GM12878 (cell line): ENCODE measurements at regions not wholly inside any gene's neighbourhood (a gene's known extent, or its start where the extent isn't known, plus 50 kb on each side); places are given as distances from the start of the nearest gene placed in this dataset.
A peak's percentile ranks its signal among the peaks of the same experiment; 100 is the strongest.

Experiments used
- ATAC-seq: fragments of 200-7000 bp; cut with Tn5 transposase; 3 replicates; pipeline ENCODE4 v1.9.1; 2020; ENCODE audit warnings: mild to moderate bottlenecking, moderate library complexity
- BruUV-seq: library from RNA; stranded (reverse); fragments of 400-500 nt; replicated peaks from 2 replicates; lab custom pipeline; 2021; lab: Mats Ljungman, UMichigan
- CTCF ChIA-PET: fragments of 300-600 bp; sonication (Branson Sonifier 250); formaldehyde crosslinking; extraction: SDS; loops from one replicate; lab custom pipeline; 2021; ENCODE audit warnings: inconsistent platforms; lab: Yijun Ruan, JAX
- POLR2A ChIA-PET: fragments of 350-600 bp; formaldehyde crosslinking; extraction: SDS; loops from one replicate; lab custom pipeline; 2021; ENCODE audit warnings: inconsistent platforms; lab: Charles Lee
- RAD21 ChIA-PET: fragments of 300-600 bp; sonication (Branson Sonifier 250); formaldehyde crosslinking; loops from one replicate; lab custom pipeline; 2023; ENCODE audit warnings: antibody characterized with exemption; ENCODE audit not compliant: unreplicated experiment; lab: Charles Lee
- SMC1A ChIA-PET: fragments of 300-600 bp; sonication (Branson Sonifier 250); formaldehyde crosslinking; loops from one replicate; lab custom pipeline; 2023; ENCODE audit not compliant: unreplicated experiment, uncharacterized antibody; lab: Charles Lee
- DNase-seq: peaks from one replicate; pipeline ENCODE4 v3.0.0-alpha.2; 2011; ENCODE audit warnings: low read depth, low spot score
- FAIRE-seq: peaks from 3 replicates; lab custom pipeline; 2011; peaks lifted over from hg19 to GRCh38; lab: Jason Lieb, UNC
- H2AFZ ChIP-seq: 2 replicates; pipeline ENCODE4 v1.6.0; 2011; ENCODE audit warnings: low read depth, low read length, control low read depth; ENCODE audit not compliant: control insufficient read depth
- H3K27ac ChIP-seq: 2 replicates; pipeline ENCODE4 v1.5.1; 2011; ENCODE audit warnings: control low read depth; ENCODE audit not compliant: control insufficient read depth, insufficient read depth
- H3K27me3 ChIP-seq, 2 experiments: replicated peaks in 1 of 2; 2 replicates each; pipeline versions ENCODE4 v1.6.0 to v1.6.1; 2011; ENCODE audit warnings: low read length in 1 of 2; ENCODE audit not compliant: control insufficient read depth in 2 of 2, insufficient read depth in 2 of 2
- H3K36me3 ChIP-seq, 2 experiments: 2 replicates each; pipeline ENCODE4 v1.5.1; 2011; ENCODE audit warnings: low read length in 1 of 2; ENCODE audit not compliant: control insufficient read depth in 2 of 2, insufficient read depth in 2 of 2
- H3K4me1 ChIP-seq: 2 replicates; pipeline ENCODE4 v1.6.1; 2011; ENCODE audit warnings: mild to moderate bottlenecking, low read length, moderate library complexity, mixed read lengths; ENCODE audit not compliant: control insufficient read depth, insufficient read depth
- H3K4me2 ChIP-seq: 2 replicates; pipeline ENCODE4 v1.6.0; 2011; ENCODE audit warnings: control low read depth; ENCODE audit not compliant: control insufficient read depth, insufficient read depth
- H3K4me3 ChIP-seq: fragments of 200-600 bp; sonication (generic); 2 replicates; pipeline ENCODE4 v1.5.1; 2016
- H3K79me2 ChIP-seq: 2 replicates; pipeline ENCODE4 v1.6.0; 2011; ENCODE audit warnings: low read length; ENCODE audit not compliant: control insufficient read depth, insufficient read depth
- H3K9ac ChIP-seq: 2 replicates; pipeline ENCODE4 v1.8.0; 2011; ENCODE audit warnings: low read length, control low read depth, mixed read lengths; ENCODE audit not compliant: control insufficient read depth, insufficient read depth
- H3K9me3 ChIP-seq: replicated peaks from 3 replicates; pipeline ENCODE4 v1.5.1; 2011; ENCODE audit warnings: mild to moderate bottlenecking, low read length; ENCODE audit not compliant: control insufficient read depth, insufficient read depth
- H4K20me1 ChIP-seq: 2 replicates; pipeline ENCODE4 v1.6.0; 2011; ENCODE audit not compliant: control insufficient read depth, insufficient read depth
- HDAC6 ChIP-seq: fragments of 200-600 bp; sonication (generic); IDR thresholded peaks from one replicate; pipeline ENCODE4 v1.8.0; 2017; ENCODE audit warnings: antibody characterized with exemption; ENCODE audit not compliant: unreplicated experiment
- NFYA ChIP-seq: IDR thresholded peaks from 2 replicates; pipeline ENCODE4 v1.6.1; 2011; ENCODE audit warnings: low read depth, mild to moderate bottlenecking, low read length, improper control_type of control experiment, borderline replicate concordance
- POLR2A ChIP-seq: IDR thresholded peaks from 2 replicates; pipeline ENCODE4 v1.6.1; 2011; ENCODE audit warnings: low read depth, mild to moderate bottlenecking, low read length
- WGBS: methylation state at CpG from one replicate; pipeline ENCODE4 v1.1.6; 2016; ENCODE audit warnings: low lambda C conversion rate; ENCODE audit not compliant: insufficient replicate concordance, insufficient coverage; ENCODE audit errors: missing lambda C conversion rate; 5-methylcytosine and 5-hydroxymethylcytosine counted together
- in situ Hi-C: fragments of 300-500 bp; cut with MboI; formaldehyde crosslinking; loops from 9 replicates; pipeline ENCODE4 v1.14.3; 2018; ENCODE audit warnings: mixed read lengths
- intact Hi-C: fragments of 100-400 bp; cut with micrococcal nuclease; formaldehyde crosslinking; loops from one replicate; pipeline ENCODE4 v1.14.2; 2022; ENCODE audit not compliant: unreplicated experiment
- TF ChIP-seq, protein P1 (sequence below): IDR thresholded peaks from 2 replicates; pipeline ENCODE4 v1.6.1; 2012; ENCODE audit warnings: mild to moderate bottlenecking, low read depth, low read length

- RAD21 ChIA-PET, result no interaction called here
These were observed 95.7 kb downstream of the ACTBL2 start for GRCh38 chr5:57386958-57387357.

More at GRCh38 chr5:57386958-57387357, 95.7 kb downstream of the ACTBL2 start:
- H2AFZ ChIP-seq, result no peak overlapping the region
- FAIRE-seq, result no peak
- SMC1A ChIA-PET, result interaction anchor here (0.6 kb wide), 1 partner anchor 15 kb away, joined by 3 read pairs; no protein-coding TSS in a partner anchor
- no TSS peak for BruUV-seq
- no peaks in the 10 kb centered on the region for H3K27me3 ChIP-seq
- H3K4me2 ChIP-seq, result no peak overlapping the region
- CTCF ChIA-PET, result no interaction called here
- no peaks in the 10 kb centered on the region for H3K36me3 ChIP-seq
- no peaks in the 10 kb centered on the region for H4K20me1 ChIP-seq
- TF ChIP-seq HDAC6, result no peak
- TF ChIP-seq POLR2A, result no peak
- no peak for TF ChIP-seq NFYA
- TF ChIP-seq, protein P1, sequence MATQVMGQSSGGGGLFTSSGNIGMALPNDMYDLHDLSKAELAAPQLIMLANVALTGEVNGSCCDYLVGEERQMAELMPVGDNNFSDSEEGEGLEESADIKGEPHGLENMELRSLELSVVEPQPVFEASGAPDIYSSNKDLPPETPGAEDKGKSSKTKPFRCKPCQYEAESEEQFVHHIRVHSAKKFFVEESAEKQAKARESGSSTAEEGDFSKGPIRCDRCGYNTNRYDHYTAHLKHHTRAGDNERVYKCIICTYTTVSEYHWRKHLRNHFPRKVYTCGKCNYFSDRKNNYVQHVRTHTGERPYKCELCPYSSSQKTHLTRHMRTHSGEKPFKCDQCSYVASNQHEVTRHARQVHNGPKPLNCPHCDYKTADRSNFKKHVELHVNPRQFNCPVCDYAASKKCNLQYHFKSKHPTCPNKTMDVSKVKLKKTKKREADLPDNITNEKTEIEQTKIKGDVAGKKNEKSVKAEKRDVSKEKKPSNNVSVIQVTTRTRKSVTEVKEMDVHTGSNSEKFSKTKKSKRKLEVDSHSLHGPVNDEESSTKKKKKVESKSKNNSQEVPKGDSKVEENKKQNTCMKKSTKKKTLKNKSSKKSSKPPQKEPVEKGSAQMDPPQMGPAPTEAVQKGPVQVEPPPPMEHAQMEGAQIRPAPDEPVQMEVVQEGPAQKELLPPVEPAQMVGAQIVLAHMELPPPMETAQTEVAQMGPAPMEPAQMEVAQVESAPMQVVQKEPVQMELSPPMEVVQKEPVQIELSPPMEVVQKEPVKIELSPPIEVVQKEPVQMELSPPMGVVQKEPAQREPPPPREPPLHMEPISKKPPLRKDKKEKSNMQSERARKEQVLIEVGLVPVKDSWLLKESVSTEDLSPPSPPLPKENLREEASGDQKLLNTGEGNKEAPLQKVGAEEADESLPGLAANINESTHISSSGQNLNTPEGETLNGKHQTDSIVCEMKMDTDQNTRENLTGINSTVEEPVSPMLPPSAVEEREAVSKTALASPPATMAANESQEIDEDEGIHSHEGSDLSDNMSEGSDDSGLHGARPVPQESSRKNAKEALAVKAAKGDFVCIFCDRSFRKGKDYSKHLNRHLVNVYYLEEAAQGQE, result peak; percentile 67; the same call in 1 of the 2 replicates
- intact Hi-C loops (no loop called here), in situ Hi-C loops (no loop called here)
- no peak overlapping the region for H3K27ac ChIP-seq
- H3K9ac ChIP-seq, result no peak overlapping the region
- no peaks in the 10 kb centered on the region for H3K79me2 ChIP-seq
- ATAC-seq, result no peak
- no peak for DNase-seq
- H3K9me3 ChIP-seq, result no peaks in the 10 kb centered on the region
- no peaks in the 10 kb centered on the region for H3K4me1 ChIP-seq
- WGBS, result 0% methylated on average over 2 of the region's 2 CpGs
- no peak overlapping the region for H3K4me3 ChIP-seq
- POLR2A ChIA-PET, result no interaction called here
